GM12878 (cell line): ENCODE measurements at regions not wholly inside any gene's neighbourhood (a gene's known extent, or its start where the extent isn't known, plus 50 kb on each side); places are given as distances from the start of the nearest gene placed in this dataset.

Source experiments
- BACH1 ChIP-seq: fragments of 450-650 bp; IDR thresholded peaks from 2 replicates; pipeline ENCODE4 v1.6.1; 2017; ENCODE audit warnings: mild to moderate bottlenecking, borderline replicate concordance
- CTCF ChIP-seq, 3 experiments: IDR thresholded peaks in 2 of 3; conservative IDR thresholded peaks in 1 of 3; 2 replicates each; pipeline ENCODE4 v1.5.1; 2011; ENCODE audit warnings: low read depth in 3 of 3, low read length in 3 of 3, mild to moderate bottlenecking in 3 of 3, control low read depth in 2 of 3, moderate library complexity in 2 of 3, inconsistent platforms in 1 of 3, mixed read lengths in 1 of 3; ENCODE audit not compliant: control insufficient read depth in 2 of 3, insufficient read depth in 1 of 3; ENCODE audit errors: extremely low read depth in 1 of 3
- ELK1 ChIP-seq: IDR thresholded peaks from 2 replicates; pipeline ENCODE4 v1.6.1; 2012; ENCODE audit warnings: low read depth, low read length, improper control_type of control experiment
- HCFC1 ChIP-seq: fragments of 150-350 bp; IDR thresholded peaks from 2 replicates; pipeline ENCODE4 v1.6.1; 2014; ENCODE audit warnings: low read length
- JUND ChIP-seq: IDR thresholded peaks from 2 replicates; pipeline ENCODE4 v1.6.1; 2012; ENCODE audit warnings: low read depth, mild to moderate bottlenecking, low read length, improper control_type of control experiment, moderate library complexity
- NBN ChIP-seq: fragments of 450-650 bp; IDR thresholded peaks from 2 replicates; pipeline ENCODE4 v1.6.1; 2016
- POLR2A ChIP-seq: IDR thresholded peaks from 2 replicates; pipeline ENCODE4 v1.6.1; 2011; ENCODE audit warnings: low read depth, mild to moderate bottlenecking, low read length
- RCOR1 ChIP-seq: conservative IDR thresholded peaks from 2 replicates; pipeline ENCODE4 v1.6.1; 2012; ENCODE audit warnings: low read depth, low read length, improper control_type of control experiment
- SUZ12 ChIP-seq: fragments of 200-600 bp; sonication (generic); IDR thresholded peaks from one replicate; pipeline ENCODE4 v1.6.1; 2018; ENCODE audit warnings: antibody characterized with exemption, mild to moderate bottlenecking; ENCODE audit not compliant: unreplicated experiment
- TCF12 ChIP-seq: IDR thresholded peaks from 2 replicates; pipeline ENCODE4 v1.6.1; 2011; ENCODE audit warnings: low read depth, mild to moderate bottlenecking, low read length
- YBX1 ChIP-seq: fragments of 450-650 bp; IDR thresholded peaks from 2 replicates; pipeline ENCODE4 v1.6.1; 2016; ENCODE audit warnings: antibody characterized with exemption
- ZNF274 ChIP-seq: IDR thresholded peaks from one replicate; pipeline ENCODE4 v1.8.0; 2011; ENCODE audit not compliant: insufficient read length, insufficient read depth
- TF ChIP-seq, protein P1 (sequence below): fragments of 450-650 bp; IDR thresholded peaks from 2 replicates; pipeline ENCODE4 v1.6.1; 2017; ENCODE audit warnings: borderline replicate concordance
- TF ChIP-seq, protein P2 (sequence below): fragments of 450-650 bp; IDR thresholded peaks from 2 replicates; pipeline ENCODE4 v1.6.1; 2018; ENCODE audit warnings: borderline replicate concordance, mild to moderate bottlenecking; ENCODE audit not compliant: partially characterized antibody

DNA sequence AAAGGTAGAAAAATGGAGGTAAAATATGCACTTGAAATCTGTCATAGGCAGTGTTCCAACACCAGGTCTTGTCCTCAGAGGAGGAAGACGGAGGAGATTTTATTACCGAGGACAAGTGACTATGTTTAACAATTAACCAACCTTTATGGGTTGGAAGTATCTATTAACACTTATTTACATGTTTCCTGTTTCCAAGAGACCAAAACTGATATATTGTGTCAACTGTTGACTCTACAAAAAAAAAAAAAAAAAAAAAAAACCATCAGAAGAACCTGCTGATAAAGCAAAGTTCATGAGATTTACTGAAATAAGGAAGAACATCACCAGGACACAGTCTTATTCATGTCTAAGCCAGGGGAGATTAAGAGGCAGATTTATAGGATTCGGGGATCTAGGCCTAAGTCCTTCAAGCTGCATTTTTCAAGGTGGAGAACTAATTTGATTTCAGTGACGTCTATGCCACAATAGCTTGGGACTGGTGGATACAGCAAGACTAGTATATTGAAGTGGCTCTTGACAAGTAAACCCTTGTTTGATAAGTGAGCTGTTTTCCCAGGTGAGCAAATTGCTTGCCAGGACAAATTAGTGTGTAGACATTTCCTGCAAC, 126.6 kb upstream of the NAA20 start:
- TF ChIP-seq, protein P1, sequence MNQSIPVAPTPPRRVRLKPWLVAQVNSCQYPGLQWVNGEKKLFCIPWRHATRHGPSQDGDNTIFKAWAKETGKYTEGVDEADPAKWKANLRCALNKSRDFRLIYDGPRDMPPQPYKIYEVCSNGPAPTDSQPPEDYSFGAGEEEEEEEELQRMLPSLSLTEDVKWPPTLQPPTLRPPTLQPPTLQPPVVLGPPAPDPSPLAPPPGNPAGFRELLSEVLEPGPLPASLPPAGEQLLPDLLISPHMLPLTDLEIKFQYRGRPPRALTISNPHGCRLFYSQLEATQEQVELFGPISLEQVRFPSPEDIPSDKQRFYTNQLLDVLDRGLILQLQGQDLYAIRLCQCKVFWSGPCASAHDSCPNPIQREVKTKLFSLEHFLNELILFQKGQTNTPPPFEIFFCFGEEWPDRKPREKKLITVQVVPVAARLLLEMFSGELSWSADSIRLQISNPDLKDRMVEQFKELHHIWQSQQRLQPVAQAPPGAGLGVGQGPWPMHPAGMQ, result no peak
- no peak for TF ChIP-seq ELK1
- TF ChIP-seq POLR2A, result no peak
- no peak for TF ChIP-seq YBX1
- no peak for TF ChIP-seq TCF12
- no peak for TF ChIP-seq JUND
- TF ChIP-seq CTCF (IDR thresholded peaks at IDR 0.05 in 2 of 3, conservative IDR thresholded peaks at IDR 0.05 in 1 of 3; ENCODE audit: control insufficient read depth in 2 of 3, extremely low read depth in 1 of 3, insufficient read depth in 1 of 3, low read depth in 3 of 3, low read length in 3 of 3), result no peak
- TF ChIP-seq BACH1, result no peak
- no peak for TF ChIP-seq HCFC1
- no peak for TF ChIP-seq ZNF274
- TF ChIP-seq SUZ12, result no peak
- TF ChIP-seq, protein P2, sequence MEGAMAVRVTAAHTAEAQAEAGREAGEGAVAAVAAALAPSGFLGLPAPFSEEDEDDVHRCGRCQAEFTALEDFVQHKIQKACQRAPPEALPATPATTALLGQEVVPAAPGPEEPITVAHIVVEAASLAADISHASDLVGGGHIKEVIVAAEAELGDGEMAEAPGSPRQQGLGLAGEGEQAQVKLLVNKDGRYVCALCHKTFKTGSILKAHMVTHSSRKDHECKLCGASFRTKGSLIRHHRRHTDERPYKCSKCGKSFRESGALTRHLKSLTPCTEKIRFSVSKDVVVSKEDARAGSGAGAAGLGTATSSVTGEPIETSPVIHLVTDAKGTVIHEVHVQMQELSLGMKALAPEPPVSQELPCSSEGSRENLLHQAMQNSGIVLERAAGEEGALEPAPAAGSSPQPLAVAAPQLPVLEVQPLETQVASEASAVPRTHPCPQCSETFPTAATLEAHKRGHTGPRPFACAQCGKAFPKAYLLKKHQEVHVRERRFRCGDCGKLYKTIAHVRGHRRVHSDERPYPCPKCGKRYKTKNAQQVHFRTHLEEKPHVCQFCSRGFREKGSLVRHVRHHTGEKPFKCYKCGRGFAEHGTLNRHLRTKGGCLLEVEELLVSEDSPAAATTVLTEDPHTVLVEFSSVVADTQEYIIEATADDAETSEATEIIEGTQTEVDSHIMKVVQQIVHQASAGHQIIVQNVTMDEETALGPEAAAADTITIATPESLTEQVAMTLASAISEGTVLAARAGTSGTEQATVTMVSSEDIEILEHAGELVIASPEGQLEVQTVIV, result no peak
- no peak for TF ChIP-seq RCOR1
- no peak for TF ChIP-seq NBN
